GM18870 (cell line): ENCODE measurements at regions not wholly inside any gene's neighbourhood (a gene's known extent, or its start where the extent isn't known, plus 50 kb on each side); places are given as distances from the start of the nearest gene placed in this dataset.
"Not testable (repeated sequence)": the region's sequence is repeated elsewhere in the genome, so short reads cannot be mapped to it uniquely, and the experiment has no call there.

Experiments
- ATAC-seq: cut with Tn5 transposase; IDR thresholded peaks from one replicate; pipeline ENCODE4 v1.9.1; 2021; ENCODE audit warnings: moderate library complexity; ENCODE audit not compliant: unreplicated experiment

DNA sequence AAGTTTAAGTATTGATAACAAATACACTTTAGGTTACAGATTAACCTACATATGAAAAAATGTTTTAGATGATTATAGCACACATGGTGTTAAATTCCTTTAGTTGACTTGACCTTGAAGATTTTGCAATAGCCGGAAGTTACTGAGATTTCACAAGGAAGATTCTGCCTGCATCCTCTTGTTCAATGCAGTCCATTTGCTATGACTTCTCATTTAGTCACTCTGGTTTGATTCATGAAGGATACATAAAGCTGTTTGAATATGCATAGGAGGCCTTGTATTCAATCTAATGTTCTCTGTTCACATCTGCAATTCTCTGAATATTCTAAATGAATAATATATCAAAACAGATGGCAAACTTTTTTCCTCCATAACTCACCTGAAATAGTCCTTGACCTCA is 870.2 kb upstream of the GOT2 start:
- no peak for ATAC-seq

- no peak for ATAC-seq
Measured at GRCh38 chr16:59601452-59601851, 867.3 kb upstream of the GOT2 start.

- no peak for ATAC-seq
Measured at GRCh38 chr16:59597269-59597668, 863.2 kb upstream of the GOT2 start.

- no peak for ATAC-seq
Measured at GRCh38 chr16:59596693-59597092, 862.6 kb upstream of the GOT2 start.

- ATAC-seq, result no peak
Measured at GRCh38 chr16:59593194-59593661, 859.1 kb upstream of the GOT2 start.

DNA sequence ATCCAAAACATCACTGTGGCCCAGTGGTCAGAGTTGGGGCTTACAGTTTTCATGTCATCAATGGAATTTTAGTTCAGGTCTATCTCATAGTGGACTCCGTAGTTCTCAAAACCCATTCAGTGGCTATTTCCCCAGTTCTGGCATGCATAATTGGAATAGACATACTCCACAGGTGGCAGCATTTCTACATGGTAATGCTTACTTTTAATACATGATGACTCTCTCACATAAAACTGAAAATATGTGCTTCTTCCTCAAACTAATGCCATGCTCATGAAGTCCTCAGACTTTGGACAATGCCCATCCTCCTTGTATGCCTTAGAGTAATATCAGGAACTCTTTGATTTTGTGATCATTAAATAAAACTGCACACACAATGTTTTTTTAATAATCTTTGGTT is 857.4 kb upstream of the GOT2 start:
- ATAC-seq, result no peak

DNA sequence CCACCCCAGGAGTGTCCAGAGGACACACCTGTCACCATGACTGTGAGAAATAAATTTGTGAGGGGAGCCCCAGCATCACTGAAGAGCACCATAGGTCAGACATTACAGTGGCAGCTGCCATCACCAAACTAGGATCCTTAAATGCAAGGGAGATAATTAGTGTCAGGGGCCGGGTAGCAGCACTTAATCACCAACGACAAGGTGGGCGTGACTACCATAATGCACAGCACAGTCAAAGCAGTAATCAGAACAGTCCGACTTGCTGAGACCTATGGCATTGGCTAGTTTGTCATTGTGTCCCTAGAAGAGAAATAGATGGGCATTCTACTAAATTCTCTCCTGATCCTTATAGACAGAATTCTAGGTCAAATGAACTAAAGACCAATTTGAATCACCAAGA is 856.7 kb upstream of the GOT2 start:
- ATAC-seq, result no peak

- no peak for ATAC-seq
Measured at GRCh38 chr16:59586331-59586730, 852.2 kb upstream of the GOT2 start.

DNA sequence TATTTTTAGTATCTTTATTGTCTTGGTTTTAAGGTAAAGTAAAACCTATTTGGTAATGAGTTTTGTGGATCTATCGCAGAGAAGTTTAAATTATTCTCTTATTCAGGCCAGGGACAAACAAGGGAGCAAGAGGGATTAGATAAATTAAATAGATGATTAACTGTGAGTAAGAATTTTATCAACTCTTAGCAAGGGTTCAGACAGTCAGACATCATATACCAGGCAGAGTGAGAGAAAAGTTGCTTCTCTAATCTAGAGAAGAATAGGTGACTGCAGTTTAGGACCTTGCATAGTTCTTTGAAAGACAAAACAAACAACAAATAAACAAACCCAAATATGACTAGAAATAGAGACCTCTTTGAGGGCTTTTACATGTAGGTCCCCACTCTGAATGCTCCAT is 840.2 kb upstream of the GOT2 start:
- ATAC-seq, result no peak

GRCh38 chr16:59573528-59574271 is 839.6 kb upstream of the GOT2 start:
- ATAC-seq, result no peak

- no peak for ATAC-seq
Measured at GRCh38 chr16:59567496-59567895, 833.4 kb upstream of the GOT2 start.

GRCh38 chr16:59566446-59566845 is 832.3 kb upstream of the GOT2 start:
- no peak for ATAC-seq

GRCh38 chr16:59558679-59559078 is 824.6 kb upstream of the GOT2 start:
- no peak for ATAC-seq

DNA sequence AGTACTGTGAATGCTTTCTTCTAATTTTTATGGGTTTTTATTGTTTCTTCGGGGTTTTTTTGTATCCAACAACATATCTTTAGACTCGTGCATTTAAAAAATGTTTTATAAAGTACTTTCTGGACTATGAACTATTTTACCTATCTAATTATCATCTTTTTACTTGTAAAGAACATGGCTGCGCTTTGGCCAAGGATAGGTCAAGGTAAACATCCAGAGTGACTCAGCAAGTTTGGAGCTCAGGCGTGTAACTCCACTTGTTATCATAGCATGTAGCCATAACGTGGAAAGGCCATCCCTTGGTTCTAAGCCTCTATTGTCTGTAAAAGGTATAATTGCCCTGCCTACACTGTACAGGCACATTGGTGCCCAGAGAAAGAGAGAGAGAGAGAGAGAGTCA is 818.0 kb upstream of the GOT2 start:
- no peak for ATAC-seq

DNA sequence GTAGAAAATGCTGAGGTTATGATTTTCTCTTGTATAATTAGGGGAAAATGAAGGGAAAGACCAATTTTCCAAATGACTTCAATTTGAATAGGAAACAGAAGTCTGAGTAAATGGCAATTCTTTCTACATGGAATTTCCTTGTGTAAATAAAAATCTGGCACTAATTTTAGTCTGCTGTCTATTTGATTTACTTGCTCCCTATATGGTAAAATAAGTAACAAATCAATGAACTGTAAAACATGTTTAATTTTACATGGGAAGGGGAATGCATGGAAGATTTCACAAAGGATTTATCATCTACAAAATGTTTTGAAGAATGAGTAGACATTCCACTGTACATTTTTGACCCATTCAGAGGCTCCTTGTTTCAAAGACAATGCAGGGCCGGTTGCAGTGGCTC is 811.6 kb upstream of the GOT2 start:
- ATAC-seq, result no peak

GRCh38 chr16:59543641-59544040 is 809.5 kb upstream of the GOT2 start:
- ATAC-seq, result no peak

- no peak for ATAC-seq
Measured at GRCh38 chr16:59540621-59541020, 806.5 kb upstream of the GOT2 start.

GRCh38 chr16:59535298-59535697 is 801.2 kb upstream of the GOT2 start:
- no peak for ATAC-seq

- no peak for ATAC-seq
Measured at GRCh38 chr16:59527206-59527997, 793.3 kb upstream of the GOT2 start.

DNA sequence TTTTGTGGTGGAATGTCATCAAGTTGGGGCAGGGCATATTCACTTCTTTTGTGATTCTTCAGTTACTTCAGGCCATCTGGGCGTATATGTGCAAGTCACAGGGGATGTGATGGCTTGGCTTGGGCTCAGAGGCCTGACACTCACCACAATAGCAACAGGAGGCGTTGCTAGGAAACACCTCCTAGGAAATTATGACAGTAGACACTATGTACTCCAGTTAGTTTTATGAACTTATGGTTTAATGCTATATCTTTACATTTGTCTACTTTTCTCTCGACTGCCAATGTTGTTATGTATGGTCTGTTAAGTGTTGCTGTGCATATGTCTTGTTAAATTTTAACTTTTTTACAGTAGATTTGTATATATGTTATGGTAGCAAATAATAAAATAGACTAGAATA is 788.7 kb upstream of the GOT2 start:
- no peak for ATAC-seq

DNA sequence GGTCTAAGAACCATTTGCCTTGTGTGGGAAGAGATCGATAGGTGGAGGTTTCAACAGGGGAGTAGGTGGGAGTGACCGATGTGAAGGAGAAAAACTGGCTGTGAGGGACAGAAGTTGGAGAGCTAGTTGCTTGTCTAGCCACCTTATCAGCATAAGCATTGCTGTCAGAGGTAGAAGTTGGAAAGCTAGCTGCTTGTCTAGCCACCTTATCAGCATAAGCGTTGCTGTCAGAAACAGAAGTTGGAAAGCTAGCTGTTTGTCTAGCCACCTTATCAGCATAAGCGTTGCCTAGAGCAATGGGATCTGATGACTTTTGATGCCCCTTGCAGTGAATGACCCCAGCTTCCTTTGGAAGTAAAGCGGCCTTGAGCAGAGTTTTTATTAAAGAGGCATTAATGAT is 784.6 kb upstream of the GOT2 start:
- not testable (repeated sequence) for ATAC-seq

GRCh38 chr16:59514651-59515050 is 780.5 kb upstream of the GOT2 start:
- ATAC-seq, result no peak
